HepG2 (cell line): ENCODE measurements at regions not wholly inside any gene's neighbourhood (a gene's known extent, or its start where the extent isn't known, plus 50 kb on each side); places are given as distances from the start of the nearest gene placed in this dataset.

Experiments
- ATAC-seq: fragments of 200-7000 bp; cut with Tn5 transposase; 3 replicates; pipeline ENCODE4 v1.9.1; 2020; ENCODE audit warnings: mild to moderate bottlenecking, moderate library complexity
- BruUV-seq: library from RNA; stranded (reverse); fragments of 400-500 nt; replicated peaks from 2 replicates; lab custom pipeline; 2021; lab: Mats Ljungman, UMichigan
- CTCF ChIA-PET: fragments of 300-600 bp; formaldehyde crosslinking; extraction: SDS; loops from one replicate; lab custom pipeline; 2021; ENCODE audit warnings: low total read pairs, inconsistent platforms, low intra/inter-chr PET ratio; lab: Yijun Ruan, JAX
- POLR2A ChIA-PET: fragments of 350-600 bp; sonication (Branson Sonifier 250); formaldehyde crosslinking; loops from one replicate; lab custom pipeline; 2020; ENCODE audit warnings: antibody characterized with exemption, inconsistent platforms; lab: Yijun Ruan, JAX
- DNase-seq: peaks from one replicate; pipeline ENCODE4 v3.0.0-alpha.2; 2015; ENCODE audit warnings: low spot score
- FAIRE-seq: peaks from 3 replicates; lab custom pipeline; 2011; peaks lifted over from hg19 to GRCh38; lab: Jason Lieb, UNC
- H2AFZ ChIP-seq: one replicate; pipeline ENCODE4 v1.6.1; 2011; ENCODE audit warnings: low read length, inconsistent platforms
- H3K27ac ChIP-seq: fragments of 300-600 bp; 3 replicates; pipeline ENCODE4 v1.8.0; 2011; ENCODE audit warnings: mixed run types, mild to moderate bottlenecking, mixed read lengths, low read length, inconsistent platforms; ENCODE audit not compliant: insufficient read depth; ENCODE audit errors: extremely low read length
- H3K27me3 ChIP-seq, 2 experiments: fragments of 200-600 bp in 1 of 2; 2 replicates in 1 of 2; 3 replicates in 1 of 2; pipeline versions ENCODE4 v1.6.0 to v1.8.0; 2011; ENCODE audit warnings: low read length in 2 of 2, mild to moderate bottlenecking in 2 of 2, moderate library complexity in 2 of 2, inconsistent platforms in 1 of 2; ENCODE audit not compliant: insufficient read depth in 2 of 2, control insufficient read depth in 1 of 2
- H3K36me3 ChIP-seq, 2 experiments: fragments of 200-600 bp in 1 of 2; replicated peaks in 1 of 2; 2 replicates in 1 of 2; 3 replicates in 1 of 2; pipeline versions ENCODE4 v1.5.1 to v1.8.0; 2011; ENCODE audit warnings: low read length in 2 of 2, inconsistent platforms in 1 of 2; ENCODE audit not compliant: insufficient read depth in 2 of 2, control insufficient read depth in 1 of 2
- H3K4me1 ChIP-seq: 2 replicates; pipeline ENCODE4 v1.5.1; 2012; ENCODE audit warnings: low read length, inconsistent platforms; ENCODE audit not compliant: insufficient read depth
- H3K4me2 ChIP-seq: 2 replicates; pipeline ENCODE4 v1.6.0; 2011; ENCODE audit warnings: low read depth, low read length, inconsistent platforms
- H3K4me3 ChIP-seq, 3 experiments: fragments of 200-600 bp in 1 of 3; sonication (generic), shearing (Covaris generic) in 1 of 3; replicated peaks in 1 of 3; 2 replicates each; pipeline ENCODE4 v1.5.1; 2011 to 2016; ENCODE audit warnings: low read length in 3 of 3, inconsistent platforms in 2 of 3, low read depth in 2 of 3, mild to moderate bottlenecking in 2 of 3, control low read depth in 1 of 3, mixed read lengths in 1 of 3; ENCODE audit not compliant: insufficient read depth in 1 of 3
- H3K79me2 ChIP-seq: one replicate; pipeline ENCODE4 v1.6.1; 2011; ENCODE audit warnings: low read length, inconsistent platforms; ENCODE audit not compliant: insufficient read depth
- H3K9ac ChIP-seq: 2 replicates; pipeline ENCODE4 v1.6.0; 2011; ENCODE audit warnings: mild to moderate bottlenecking, low read depth, low read length, inconsistent platforms; ENCODE audit not compliant: insufficient read depth
- H3K9me3 ChIP-seq: 2 replicates; pipeline ENCODE4 v1.5.1; 2012; ENCODE audit warnings: mild to moderate bottlenecking, low read length
- H4K20me1 ChIP-seq: 2 replicates; pipeline ENCODE4 v1.6.0; 2011; ENCODE audit warnings: inconsistent platforms, mild to moderate bottlenecking, low read length, moderate library complexity; ENCODE audit not compliant: insufficient read depth
- CBX5 ChIP-seq: sonication (generic); formaldehyde crosslinking; IDR thresholded peaks from 2 replicates; pipeline ENCODE4 v1.4.0; 2020; ENCODE audit warnings: missing genetic modification reagents, borderline replicate concordance
- CENPX ChIP-seq: sonication (generic); formaldehyde crosslinking; IDR thresholded peaks from 2 replicates; pipeline ENCODE4 v1.9.0; 2021; ENCODE audit warnings: mild to moderate bottlenecking, missing genetic modification reagents, moderate library complexity
- CHCHD3 ChIP-seq: sonication (generic); formaldehyde crosslinking; IDR thresholded peaks from 2 replicates; pipeline ENCODE4 v1.8.0; 2022; ENCODE audit warnings: mild to moderate bottlenecking, missing genetic modification reagents, moderate library complexity
- EEA1 ChIP-seq: sonication (generic); formaldehyde crosslinking; IDR thresholded peaks from 2 replicates; pipeline ENCODE4 v1.5.1; 2020; ENCODE audit warnings: mild to moderate bottlenecking, missing genetic modification reagents, borderline replicate concordance
- HDAC2 ChIP-seq: sonication (generic); formaldehyde crosslinking; IDR thresholded peaks from 2 replicates; pipeline ENCODE4 v1.4.0; 2020; ENCODE audit warnings: missing genetic modification reagents
- HNF4A ChIP-seq: sonication (generic); formaldehyde crosslinking; IDR thresholded peaks from 2 replicates; pipeline ENCODE4 v1.4.0; 2020; ENCODE audit warnings: missing genetic modification reagents
- HOXA7 ChIP-seq: sonication (generic); formaldehyde crosslinking; IDR thresholded peaks from 2 replicates; pipeline ENCODE4 v1.8.1; 2022; ENCODE audit warnings: mild to moderate bottlenecking, missing genetic modification reagents, moderate library complexity
- NFE2L2 ChIP-seq: fragments of 150-350 bp; IDR thresholded peaks from 2 replicates; pipeline ENCODE4 v1.6.1; 2014; ENCODE audit warnings: low read length
- PHF20 ChIP-seq: sonication (generic); formaldehyde crosslinking; IDR thresholded peaks from 2 replicates; pipeline ENCODE4 v1.5.0; 2020; ENCODE audit warnings: mild to moderate bottlenecking, missing genetic modification reagents
- RAD21 ChIP-seq: fragments of 450-650 bp; formaldehyde crosslinking; IDR thresholded peaks from 2 replicates; pipeline ENCODE4 v1.5.0; 2020; ENCODE audit warnings: mild to moderate bottlenecking
- ZFP82 ChIP-seq: sonication (generic); formaldehyde crosslinking; IDR thresholded peaks from 2 replicates; pipeline ENCODE4 v1.5.1; 2020; ENCODE audit warnings: mild to moderate bottlenecking, missing genetic modification reagents, borderline replicate concordance
- ZNF44 ChIP-seq: sonication (generic); formaldehyde crosslinking; IDR thresholded peaks from 2 replicates; pipeline ENCODE4 v1.5.1; 2020; ENCODE audit warnings: mild to moderate bottlenecking, missing genetic modification reagents
- ZNF607 ChIP-seq: sonication (generic); formaldehyde crosslinking; IDR thresholded peaks from 2 replicates; pipeline ENCODE4 v1.5.1; 2020; ENCODE audit warnings: missing genetic modification reagents, mild to moderate bottlenecking, borderline replicate concordance
- ZNF678 ChIP-seq: sonication (generic); formaldehyde crosslinking; IDR thresholded peaks from 2 replicates; pipeline ENCODE4 v1.4.0; 2020; ENCODE audit warnings: mild to moderate bottlenecking, missing genetic modification reagents
- ZNF761 ChIP-seq: sonication (generic); formaldehyde crosslinking; conservative IDR thresholded peaks from 2 replicates; pipeline ENCODE4 v1.4.0; 2020; ENCODE audit warnings: mild to moderate bottlenecking, missing genetic modification reagents
- WGBS: methylation state at CpG from one replicate; pipeline ENCODE4 v1.1.6; 2017; ENCODE audit warnings: low lambda C conversion rate; 5-methylcytosine and 5-hydroxymethylcytosine counted together
- in situ Hi-C: cut with HindIII; loops from 2 replicates; pipeline ENCODE4 v1.10.0; 2017; ENCODE audit warnings: low pct_unique_long_range_greater_than_20kb; ENCODE audit not compliant: extremely low pct_ligation_motif_present
- intact Hi-C: fragments of 100-400 bp; cut with micrococcal nuclease; formaldehyde crosslinking; loops from one replicate; pipeline ENCODE4 v1.10.0; 2022; ENCODE audit not compliant: unreplicated experiment

DNA sequence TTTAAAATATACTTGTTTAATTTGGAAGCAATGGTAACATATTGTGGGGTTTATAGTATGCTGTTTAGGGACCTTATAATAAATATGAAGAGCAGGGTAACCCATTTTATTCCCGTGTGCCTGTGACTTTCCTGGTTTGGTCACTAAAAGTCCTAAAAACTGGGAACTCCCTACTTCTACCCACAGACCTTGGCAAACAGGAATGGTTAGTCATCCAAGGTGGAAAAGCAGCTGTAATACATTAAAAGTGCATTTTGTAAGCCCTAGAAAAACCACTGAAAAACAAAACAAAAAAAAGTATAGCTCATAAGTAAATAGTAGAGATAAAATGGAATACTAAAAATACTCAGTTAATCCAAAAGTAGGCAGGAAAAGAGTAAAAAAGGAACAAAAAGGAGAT lies 538.9 kb downstream of the LMO4 start:
- Histone ChIP-seq H3K27ac (no peak overlapping the region), H3K4me1 (no peaks in the 10 kb centered on the region), H3K4me3 (no peak overlapping the region), H3K36me3 (no peaks in the 10 kb centered on the region), H3K4me2 (no peak overlapping the region), H3K9ac (no peak overlapping the region), H3K79me2 (no peaks in the 10 kb centered on the region), H2AFZ (no peak overlapping the region), H4K20me1 (no peaks in the 10 kb centered on the region), H3K27me3 (no peaks in the 10 kb centered on the region; a peak in 1 of 5 replicates), H3K9me3 (no peaks in the 10 kb centered on the region)
- intact Hi-C loops = no loop called here
- ATAC-seq (no peak), FAIRE-seq (no peak), DNase-seq (no peak)
- in situ Hi-C loops = no loop called here
- ChIA-PET CTCF (no interaction called here), POLR2A (no interaction called here)
- no peak for TF ChIP-seq HNF4A
- no peak for TF ChIP-seq ZNF761
- 19% methylated on average over 1 of the region's 1 CpG for WGBS
- no TSS peak for BruUV-seq

DNA sequence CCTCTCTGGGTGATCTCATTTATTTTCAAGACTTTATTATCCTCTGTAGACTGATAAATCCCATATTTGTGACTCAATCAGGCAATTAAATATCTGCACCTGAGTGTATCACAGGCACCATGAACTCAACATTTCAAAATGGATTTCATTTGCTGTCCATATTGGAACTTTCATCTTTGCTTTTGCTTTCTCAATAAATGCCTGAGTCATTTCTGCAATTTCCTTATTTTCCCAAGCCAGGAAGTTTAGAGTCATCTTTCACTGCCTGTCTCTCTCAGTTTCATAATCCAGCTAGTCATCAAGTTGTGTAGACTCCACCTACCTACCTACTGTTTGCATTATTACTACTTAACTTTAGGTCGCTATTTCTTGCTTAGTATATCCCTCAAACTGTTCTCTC lies 540.9 kb downstream of the LMO4 start:
- BruUV-seq = no TSS peak
- Histone ChIP-seq H3K4me2 (no peak overlapping the region), H3K36me3 (no peaks in the 10 kb centered on the region), H3K4me3 (no peak overlapping the region), H3K27me3 (no peaks in the 10 kb centered on the region; a peak in 1 of 5 replicates), H3K9ac (no peak overlapping the region), H3K79me2 (no peaks in the 10 kb centered on the region), H4K20me1 (no peaks in the 10 kb centered on the region), H3K4me1 (no peaks in the 10 kb centered on the region), H2AFZ (no peak overlapping the region), H3K27ac (no peak overlapping the region), H3K9me3 (no peaks in the 10 kb centered on the region)
- no peak for TF ChIP-seq ZNF607
- no peak for TF ChIP-seq CHCHD3 (CRISPR knock-in tag)
- no peak for TF ChIP-seq EEA1 (CRISPR knock-in tag)
- no peak for TF ChIP-seq ZNF44
- TF ChIP-seq NFE2L2 = no peak
- no peak for TF ChIP-seq ZFP82 (CRISPR knock-in tag)
- no peak for TF ChIP-seq HOXA7 (CRISPR knock-in tag)
- no peak for TF ChIP-seq HDAC2 (CRISPR knock-in tag)
- TF ChIP-seq RAD21 (CRISPR knock-in tag) = no peak
- no peak for TF ChIP-seq ZNF678 (CRISPR knock-in tag)
- TF ChIP-seq PHF20 (CRISPR knock-in tag) = no peak
- no peak for TF ChIP-seq CENPX
- no peak for TF ChIP-seq CBX5
- DNase-seq (peak; percentile 1), FAIRE-seq (no peak), ATAC-seq (no peak)
- in situ Hi-C loops (no loop called here), intact Hi-C loops (no loop called here)
- 0% methylated on average over 1 of the region's 1 CpG for WGBS
- CTCF ChIA-PET = no interaction called here
- POLR2A ChIA-PET = no interaction called here
